ENCODE measurements at regions not wholly inside any gene's neighbourhood (a gene's known extent, or its start where the extent isn't known, plus 50 kb on each side); places are given as distances from the start of the nearest gene placed in this dataset.
"Not testable (repeated sequence)": the region's sequence is repeated elsewhere in the genome, so short reads cannot be mapped to it uniquely, and the experiment has no call there.

GRCh38 chr13:64077132-64077835, 2661.6 kb upstream of the PCDH20 start:
- H3K9ac ChIP-seq (ENCODE audit: low read length); H3K27ac ChIP-seq (ENCODE audit: low read length); H3K9me3 ChIP-seq (ENCODE audit: control insufficient read depth, low read depth, low read length); H3K4me3 ChIP-seq (ENCODE audit: low read length); H3K36me3 ChIP-seq (ENCODE audit: control insufficient read depth, low read depth, low read length); H3K4me1 ChIP-seq (ENCODE audit: control insufficient read depth, low read depth, low read length); H3K27me3 ChIP-seq (ENCODE audit: control insufficient read depth, insufficient read depth, low read length): not testable (repeated sequence)

- no peak overlapping the region for H3K4me3 ChIP-seq (ENCODE audit: low read length)
- no peaks in the 10 kb centered on the region for H3K9me3 ChIP-seq (ENCODE audit: control insufficient read depth, low read depth, low read length)
- H3K4me1 ChIP-seq (ENCODE audit: control insufficient read depth, low read depth, low read length), result no peaks in the 10 kb centered on the region
- H3K9ac ChIP-seq (ENCODE audit: low read length), result no peak overlapping the region
- no peaks in the 10 kb centered on the region for H3K36me3 ChIP-seq (ENCODE audit: control insufficient read depth, low read depth, low read length)
- H3K27me3 ChIP-seq (ENCODE audit: control insufficient read depth, insufficient read depth, low read length), result no peaks in the 10 kb centered on the region
- H3K27ac ChIP-seq (ENCODE audit: low read length), result no peak overlapping the region
Observed at GRCh38 chr13:64075543-64076271, 2660.1 kb upstream of the PCDH20 start.

GRCh38 chr13:64074971-64075474, 2659.4 kb upstream of the PCDH20 start:
- no peak overlapping the region for H3K9ac ChIP-seq (ENCODE audit: low read length)

GRCh38 chr13:64073203-64073602, 2657.6 kb upstream of the PCDH20 start:
- Histone ChIP-seq H3K27ac (ENCODE audit: low read length) (no peak overlapping the region), H3K27me3 (ENCODE audit: control insufficient read depth, insufficient read depth, low read length) (no peaks in the 10 kb centered on the region), H3K4me1 (ENCODE audit: control insufficient read depth, low read depth, low read length) (no peaks in the 10 kb centered on the region), H3K36me3 (ENCODE audit: control insufficient read depth, low read depth, low read length) (no peaks in the 10 kb centered on the region), H3K9ac (ENCODE audit: low read length) (no peak overlapping the region), H3K4me3 (ENCODE audit: low read length) (no peak overlapping the region), H3K9me3 (ENCODE audit: control insufficient read depth, low read depth, low read length) (no peaks in the 10 kb centered on the region)

More at GRCh38 chr13:64074971-64075474, 2659.4 kb upstream of the PCDH20 start:
- Histone ChIP-seq H3K27me3 (ENCODE audit: control insufficient read depth, insufficient read depth, low read length) (no peaks in the 10 kb centered on the region), H3K36me3 (ENCODE audit: control insufficient read depth, low read depth, low read length) (no peaks in the 10 kb centered on the region), H3K4me3 (ENCODE audit: low read length) (no peak overlapping the region), H3K9me3 (ENCODE audit: control insufficient read depth, low read depth, low read length) (no peaks in the 10 kb centered on the region), H3K27ac (ENCODE audit: low read length) (no peak overlapping the region), H3K4me1 (ENCODE audit: control insufficient read depth, low read depth, low read length) (no peaks in the 10 kb centered on the region)

GRCh38 chr13:64071352-64071751, 2655.7 kb upstream of the PCDH20 start:
- Histone ChIP-seq H3K27me3 (ENCODE audit: control insufficient read depth, insufficient read depth, low read length) (no peaks in the 10 kb centered on the region), H3K9me3 (ENCODE audit: control insufficient read depth, low read depth, low read length) (no peaks in the 10 kb centered on the region), H3K27ac (ENCODE audit: low read length) (no peak overlapping the region), H3K4me3 (ENCODE audit: low read length) (no peak overlapping the region), H3K9ac (ENCODE audit: low read length) (no peak overlapping the region), H3K4me1 (ENCODE audit: control insufficient read depth, low read depth, low read length) (no peaks in the 10 kb centered on the region), H3K36me3 (ENCODE audit: control insufficient read depth, low read depth, low read length) (no peaks in the 10 kb centered on the region)

- Histone ChIP-seq H3K9me3 (ENCODE audit: control insufficient read depth, low read depth, low read length) (no peaks in the 10 kb centered on the region), H3K36me3 (ENCODE audit: control insufficient read depth, low read depth, low read length) (no peaks in the 10 kb centered on the region), H3K9ac (ENCODE audit: low read length) (no peak overlapping the region), H3K27ac (ENCODE audit: low read length) (no peak overlapping the region), H3K4me1 (ENCODE audit: control insufficient read depth, low read depth, low read length) (no peaks in the 10 kb centered on the region), H3K27me3 (ENCODE audit: control insufficient read depth, insufficient read depth, low read length) (no peaks in the 10 kb centered on the region), H3K4me3 (ENCODE audit: low read length) (no peak overlapping the region)
Observed at GRCh38 chr13:64069892-64070291, 2654.2 kb upstream of the PCDH20 start.

GRCh38 chr13:64066711-64067110, 2651.1 kb upstream of the PCDH20 start:
- Histone ChIP-seq H3K27ac (ENCODE audit: low read length) (no peak overlapping the region), H3K9ac (ENCODE audit: low read length) (no peak overlapping the region), H3K4me3 (ENCODE audit: low read length) (no peak overlapping the region), H3K36me3 (ENCODE audit: control insufficient read depth, low read depth, low read length) (no peaks in the 10 kb centered on the region), H3K9me3 (ENCODE audit: control insufficient read depth, low read depth, low read length) (no peaks in the 10 kb centered on the region), H3K27me3 (ENCODE audit: control insufficient read depth, insufficient read depth, low read length) (no peaks in the 10 kb centered on the region), H3K4me1 (ENCODE audit: control insufficient read depth, low read depth, low read length) (no peaks in the 10 kb centered on the region)

GRCh38 chr13:64061649-64062048, 2646.0 kb upstream of the PCDH20 start:
- Histone ChIP-seq H3K9ac (ENCODE audit: low read length) (no peak overlapping the region), H3K4me3 (ENCODE audit: low read length) (no peak overlapping the region), H3K9me3 (ENCODE audit: control insufficient read depth, low read depth, low read length) (no peaks in the 10 kb centered on the region), H3K4me1 (ENCODE audit: control insufficient read depth, low read depth, low read length) (no peaks in the 10 kb centered on the region), H3K27ac (ENCODE audit: low read length) (no peak overlapping the region), H3K27me3 (ENCODE audit: control insufficient read depth, insufficient read depth, low read length) (no peaks in the 10 kb centered on the region), H3K36me3 (ENCODE audit: control insufficient read depth, low read depth, low read length) (no peaks in the 10 kb centered on the region)

- Histone ChIP-seq H3K27me3 (ENCODE audit: control insufficient read depth, insufficient read depth, low read length) (no peaks in the 10 kb centered on the region), H3K4me3 (ENCODE audit: low read length) (no peak overlapping the region), H3K9ac (ENCODE audit: low read length) (no peak overlapping the region), H3K9me3 (ENCODE audit: control insufficient read depth, low read depth, low read length) (no peaks in the 10 kb centered on the region), H3K27ac (ENCODE audit: low read length) (no peak overlapping the region), H3K4me1 (ENCODE audit: control insufficient read depth, low read depth, low read length) (no peaks in the 10 kb centered on the region), H3K36me3 (ENCODE audit: control insufficient read depth, low read depth, low read length) (no peaks in the 10 kb centered on the region)
Observed at GRCh38 chr13:64057372-64058020, 2641.8 kb upstream of the PCDH20 start.

GRCh38 chr13:64054321-64054720, 2638.7 kb upstream of the PCDH20 start:
- H3K27me3 ChIP-seq (ENCODE audit: control insufficient read depth, insufficient read depth, low read length), result no peaks in the 10 kb centered on the region
- H3K4me3 ChIP-seq (ENCODE audit: low read length), result no peak overlapping the region
- no peaks in the 10 kb centered on the region for H3K4me1 ChIP-seq (ENCODE audit: control insufficient read depth, low read depth, low read length)
- H3K9me3 ChIP-seq (ENCODE audit: control insufficient read depth, low read depth, low read length), result peaks cover 4% of the 10 kb centered on the region
- no peak overlapping the region for H3K9ac ChIP-seq (ENCODE audit: low read length)
- no peaks in the 10 kb centered on the region for H3K36me3 ChIP-seq (ENCODE audit: control insufficient read depth, low read depth, low read length)
- H3K27ac ChIP-seq (ENCODE audit: low read length), result no peak overlapping the region

- Histone ChIP-seq H3K27ac (ENCODE audit: low read length) (no peak overlapping the region), H3K27me3 (ENCODE audit: control insufficient read depth, insufficient read depth, low read length) (no peaks in the 10 kb centered on the region), H3K9me3 (ENCODE audit: control insufficient read depth, low read depth, low read length) (peaks cover 4% of the 10 kb centered on the region), H3K9ac (ENCODE audit: low read length) (no peak overlapping the region), H3K4me3 (ENCODE audit: low read length) (no peak overlapping the region), H3K36me3 (ENCODE audit: control insufficient read depth, low read depth, low read length) (no peaks in the 10 kb centered on the region), H3K4me1 (ENCODE audit: control insufficient read depth, low read depth, low read length) (no peaks in the 10 kb centered on the region)
Observed at GRCh38 chr13:64052521-64052920, 2636.9 kb upstream of the PCDH20 start.
